GM12878 (cell line): ENCODE measurements at regions not wholly inside any gene's neighbourhood (a gene's known extent, or its start where the extent isn't known, plus 50 kb on each side); places are given as distances from the start of the nearest gene placed in this dataset.

ENCODE experiments used
- ATAC-seq: fragments of 200-7000 bp; cut with Tn5 transposase; 3 replicates; pipeline ENCODE4 v1.9.1; 2020; ENCODE audit warnings: mild to moderate bottlenecking, moderate library complexity
- BruUV-seq: library from RNA; stranded (reverse); fragments of 400-500 nt; replicated peaks from 2 replicates; lab custom pipeline; 2021; lab: Mats Ljungman, UMichigan
- CTCF ChIA-PET: fragments of 300-600 bp; sonication (Branson Sonifier 250); formaldehyde crosslinking; extraction: SDS; loops from one replicate; lab custom pipeline; 2021; ENCODE audit warnings: inconsistent platforms; lab: Yijun Ruan, JAX
- POLR2A ChIA-PET: fragments of 350-600 bp; formaldehyde crosslinking; extraction: SDS; loops from one replicate; lab custom pipeline; 2021; ENCODE audit warnings: inconsistent platforms; lab: Charles Lee
- RAD21 ChIA-PET: fragments of 300-600 bp; sonication (Branson Sonifier 250); formaldehyde crosslinking; loops from one replicate; lab custom pipeline; 2023; ENCODE audit warnings: antibody characterized with exemption; ENCODE audit not compliant: unreplicated experiment; lab: Charles Lee
- SMC1A ChIA-PET: fragments of 300-600 bp; sonication (Branson Sonifier 250); formaldehyde crosslinking; loops from one replicate; lab custom pipeline; 2023; ENCODE audit not compliant: unreplicated experiment, uncharacterized antibody; lab: Charles Lee
- DNase-seq: peaks from one replicate; pipeline ENCODE4 v3.0.0-alpha.2; 2011; ENCODE audit warnings: low read depth, low spot score
- FAIRE-seq: peaks from 3 replicates; lab custom pipeline; 2011; peaks lifted over from hg19 to GRCh38; lab: Jason Lieb, UNC
- H2AFZ ChIP-seq: 2 replicates; pipeline ENCODE4 v1.6.0; 2011; ENCODE audit warnings: low read depth, low read length, control low read depth; ENCODE audit not compliant: control insufficient read depth
- H3K27ac ChIP-seq: 2 replicates; pipeline ENCODE4 v1.5.1; 2011; ENCODE audit warnings: control low read depth; ENCODE audit not compliant: control insufficient read depth, insufficient read depth
- H3K27me3 ChIP-seq, 2 experiments: replicated peaks in 1 of 2; 2 replicates each; pipeline versions ENCODE4 v1.6.0 to v1.6.1; 2011; ENCODE audit warnings: low read length in 1 of 2; ENCODE audit not compliant: control insufficient read depth in 2 of 2, insufficient read depth in 2 of 2
- H3K36me3 ChIP-seq, 2 experiments: 2 replicates each; pipeline ENCODE4 v1.5.1; 2011; ENCODE audit warnings: low read length in 1 of 2; ENCODE audit not compliant: control insufficient read depth in 2 of 2, insufficient read depth in 2 of 2
- H3K4me1 ChIP-seq: 2 replicates; pipeline ENCODE4 v1.6.1; 2011; ENCODE audit warnings: mild to moderate bottlenecking, low read length, moderate library complexity, mixed read lengths; ENCODE audit not compliant: control insufficient read depth, insufficient read depth
- H3K4me2 ChIP-seq: 2 replicates; pipeline ENCODE4 v1.6.0; 2011; ENCODE audit warnings: control low read depth; ENCODE audit not compliant: control insufficient read depth, insufficient read depth
- H3K4me3 ChIP-seq: fragments of 200-600 bp; sonication (generic); 2 replicates; pipeline ENCODE4 v1.5.1; 2016
- H3K79me2 ChIP-seq: 2 replicates; pipeline ENCODE4 v1.6.0; 2011; ENCODE audit warnings: low read length; ENCODE audit not compliant: control insufficient read depth, insufficient read depth
- H3K9ac ChIP-seq: 2 replicates; pipeline ENCODE4 v1.8.0; 2011; ENCODE audit warnings: low read length, control low read depth, mixed read lengths; ENCODE audit not compliant: control insufficient read depth, insufficient read depth
- H3K9me3 ChIP-seq: replicated peaks from 3 replicates; pipeline ENCODE4 v1.5.1; 2011; ENCODE audit warnings: mild to moderate bottlenecking, low read length; ENCODE audit not compliant: control insufficient read depth, insufficient read depth
- H4K20me1 ChIP-seq: 2 replicates; pipeline ENCODE4 v1.6.0; 2011; ENCODE audit not compliant: control insufficient read depth, insufficient read depth
- ASH2L ChIP-seq: fragments of 300-600, 200-600 bp; sonication (generic); IDR thresholded peaks from 2 replicates; pipeline ENCODE4 v1.6.1; 2017; ENCODE audit warnings: low read depth, mild to moderate bottlenecking, borderline replicate concordance
- ATF7 ChIP-seq: fragments of 450-650 bp; IDR thresholded peaks from 2 replicates; pipeline ENCODE4 v1.6.1; 2016; ENCODE audit warnings: low read depth, mild to moderate bottlenecking
- BCL11A ChIP-seq: IDR thresholded peaks from 2 replicates; pipeline ENCODE4 v1.6.1; 2011; ENCODE audit warnings: low read depth, low read length
- IRF3 ChIP-seq: fragments of 450-650 bp; IDR thresholded peaks from 2 replicates; pipeline ENCODE4 v1.6.1; 2014; ENCODE audit warnings: mild to moderate bottlenecking
- KDM1A ChIP-seq: fragments of 200-600 bp; sonication (generic); IDR thresholded peaks from 2 replicates; pipeline ENCODE4 v1.6.1; 2016; ENCODE audit warnings: borderline replicate concordance
- NFYB ChIP-seq: IDR thresholded peaks from 2 replicates; pipeline ENCODE4 v1.6.1; 2011; ENCODE audit warnings: low read depth, mild to moderate bottlenecking, low read length, improper control_type of control experiment, moderate library complexity; ENCODE audit not compliant: insufficient read depth
- RELB ChIP-seq: fragments of 450-650 bp; IDR thresholded peaks from 2 replicates; pipeline ENCODE4 v1.6.1; 2017; ENCODE audit warnings: low read depth, mild to moderate bottlenecking, moderate library complexity
- SP1 ChIP-seq: IDR thresholded peaks from one replicate; pipeline ENCODE4 v1.6.1; 2011; ENCODE audit warnings: low read depth, low read length
- WRNIP1 ChIP-seq: IDR thresholded peaks from 2 replicates; pipeline ENCODE4 v1.6.1; 2011; ENCODE audit warnings: low read depth, low read length, improper control_type of control experiment, borderline replicate concordance
- WGBS: methylation state at CpG from one replicate; pipeline ENCODE4 v1.1.6; 2016; ENCODE audit warnings: low lambda C conversion rate; ENCODE audit not compliant: insufficient replicate concordance, insufficient coverage; ENCODE audit errors: missing lambda C conversion rate; 5-methylcytosine and 5-hydroxymethylcytosine counted together
- in situ Hi-C: fragments of 300-500 bp; cut with MboI; formaldehyde crosslinking; loops from 9 replicates; pipeline ENCODE4 v1.14.3; 2018; ENCODE audit warnings: mixed read lengths
- intact Hi-C: fragments of 100-400 bp; cut with micrococcal nuclease; formaldehyde crosslinking; loops from one replicate; pipeline ENCODE4 v1.14.2; 2022; ENCODE audit not compliant: unreplicated experiment

DNA sequence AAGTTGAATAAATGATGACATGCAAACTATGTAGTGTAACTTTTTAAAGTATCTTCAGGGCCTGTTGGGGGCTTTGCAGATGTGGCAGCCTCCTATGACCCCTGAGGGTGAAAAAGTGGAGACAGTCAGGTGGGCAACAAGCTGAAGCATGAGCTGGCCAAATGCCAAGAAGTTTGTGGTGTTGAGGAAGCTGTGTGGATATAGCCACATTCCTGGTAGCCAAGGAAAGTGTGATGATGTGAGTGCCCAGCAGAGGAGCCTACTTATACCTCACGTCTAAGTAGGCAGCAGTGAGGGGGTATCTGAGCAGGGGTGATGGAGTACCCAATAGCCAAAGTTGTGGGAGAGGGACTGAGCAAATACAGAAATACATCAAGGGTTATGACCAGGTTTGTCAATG is 621.2 kb upstream of the CDH6 start:
- Histone ChIP-seq H3K4me2 (no peak overlapping the region), H3K4me3 (no peak overlapping the region), H3K36me3 (no peaks in the 10 kb centered on the region), H3K27ac (no peak overlapping the region), H2AFZ (no peak overlapping the region), H3K27me3 (no peaks in the 10 kb centered on the region), H3K79me2 (no peaks in the 10 kb centered on the region), H3K4me1 (no peaks in the 10 kb centered on the region), H3K9ac (no peak overlapping the region), H4K20me1 (no peaks in the 10 kb centered on the region), H3K9me3 (no peaks in the 10 kb centered on the region)
- POLR2A ChIA-PET, result no interaction called here
- ATAC-seq (no peak), DNase-seq (no peak), FAIRE-seq (no peak)
- TF ChIP-seq IRF3 (no peak), KDM1A (no peak), RELB (no peak), WRNIP1 (no peak), ATF7 (no peak), BCL11A (no peak), NFYB (no peak), ASH2L (no peak), SP1 (no peak)
- intact Hi-C loops (no loop called here), in situ Hi-C loops (no loop called here)
- BruUV-seq, result no TSS peak
- RAD21 ChIA-PET, result no interaction called here
- SMC1A ChIA-PET, result no interaction called here
- 0% methylated on average over 1 of the region's 1 CpG for WGBS
- CTCF ChIA-PET, result interaction anchor here (0.7 kb wide), 1 partner anchor 9 kb away, joined by 6 read pairs; no protein-coding TSS in a partner anchor
